Fibroblast of pulmonary artery (primary cell): ENCODE measurements at regions not wholly inside any gene's neighbourhood (a gene's known extent, or its start where the extent isn't known, plus 50 kb on each side); places are given as distances from the start of the nearest gene placed in this dataset.
"Not testable (repeated sequence)": the region's sequence is repeated elsewhere in the genome, so short reads cannot be mapped to it uniquely, and the experiment has no call there.

Experiments
- DNase-seq: peaks from one replicate; pipeline ENCODE4 v3.0.0-alpha.2; 2010; ENCODE audit warnings: low read depth
- H3K4me3 ChIP-seq: replicated peaks from 2 replicates; pipeline ENCODE4 v1.5.1; 2011; ENCODE audit warnings: low read depth, mild to moderate bottlenecking, control low read depth, low read length, moderate library complexity
- TF ChIP-seq, protein P1 (sequence below): IDR thresholded peaks from 2 replicates; pipeline ENCODE4 v1.5.1; 2011; ENCODE audit warnings: mild to moderate bottlenecking, control low read depth, low read length, inconsistent platforms; ENCODE audit errors: missing control alignments

DNA sequence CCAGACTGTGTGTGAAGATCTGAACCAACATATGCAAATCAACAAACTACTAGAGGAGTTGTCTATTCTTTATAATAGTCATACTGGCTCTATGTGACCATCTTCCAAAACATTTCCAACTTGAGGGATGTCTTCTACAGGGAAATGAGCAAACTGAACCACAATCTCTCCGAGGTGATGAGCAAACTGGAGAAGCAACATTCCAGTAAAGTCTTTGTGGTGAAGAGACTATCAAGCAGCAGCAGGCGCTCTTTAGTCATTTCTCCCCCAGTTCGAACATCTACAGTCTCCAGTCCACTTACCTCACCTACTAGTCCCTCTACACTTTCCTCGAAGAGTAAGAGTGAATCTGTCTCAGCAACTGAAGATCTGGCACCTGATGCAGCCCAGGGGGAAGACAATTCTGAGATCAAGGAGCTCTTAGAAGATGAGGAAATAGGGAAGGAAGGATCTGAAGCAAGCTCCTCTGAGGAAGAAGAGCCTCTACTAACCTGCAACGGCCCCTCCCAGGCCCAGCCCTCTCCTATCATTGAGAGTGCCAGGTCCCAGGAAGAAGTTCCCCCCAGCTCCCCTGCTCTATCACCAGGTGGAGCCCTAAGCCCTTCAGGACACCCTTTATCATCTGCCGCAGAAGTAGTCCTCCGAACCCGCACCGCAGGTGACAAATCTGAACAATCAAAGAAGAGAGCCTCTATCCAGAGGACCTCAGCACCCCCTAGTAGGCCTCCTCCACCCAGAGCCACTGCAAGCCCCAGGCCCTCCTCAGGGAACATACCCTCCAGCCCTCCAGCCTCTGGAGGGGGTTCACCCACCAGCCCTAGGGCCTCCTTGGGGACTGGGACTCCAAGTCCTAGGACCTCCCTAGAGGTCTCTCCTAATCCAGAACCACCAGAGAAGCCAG is 98.1 kb downstream of the HNRNPD start:
- DNase-seq = no peak
- H3K4me3 ChIP-seq = no peak overlapping the region
- TF ChIP-seq, protein P1, sequence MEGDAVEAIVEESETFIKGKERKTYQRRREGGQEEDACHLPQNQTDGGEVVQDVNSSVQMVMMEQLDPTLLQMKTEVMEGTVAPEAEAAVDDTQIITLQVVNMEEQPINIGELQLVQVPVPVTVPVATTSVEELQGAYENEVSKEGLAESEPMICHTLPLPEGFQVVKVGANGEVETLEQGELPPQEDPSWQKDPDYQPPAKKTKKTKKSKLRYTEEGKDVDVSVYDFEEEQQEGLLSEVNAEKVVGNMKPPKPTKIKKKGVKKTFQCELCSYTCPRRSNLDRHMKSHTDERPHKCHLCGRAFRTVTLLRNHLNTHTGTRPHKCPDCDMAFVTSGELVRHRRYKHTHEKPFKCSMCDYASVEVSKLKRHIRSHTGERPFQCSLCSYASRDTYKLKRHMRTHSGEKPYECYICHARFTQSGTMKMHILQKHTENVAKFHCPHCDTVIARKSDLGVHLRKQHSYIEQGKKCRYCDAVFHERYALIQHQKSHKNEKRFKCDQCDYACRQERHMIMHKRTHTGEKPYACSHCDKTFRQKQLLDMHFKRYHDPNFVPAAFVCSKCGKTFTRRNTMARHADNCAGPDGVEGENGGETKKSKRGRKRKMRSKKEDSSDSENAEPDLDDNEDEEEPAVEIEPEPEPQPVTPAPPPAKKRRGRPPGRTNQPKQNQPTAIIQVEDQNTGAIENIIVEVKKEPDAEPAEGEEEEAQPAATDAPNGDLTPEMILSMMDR = no peak

DNA sequence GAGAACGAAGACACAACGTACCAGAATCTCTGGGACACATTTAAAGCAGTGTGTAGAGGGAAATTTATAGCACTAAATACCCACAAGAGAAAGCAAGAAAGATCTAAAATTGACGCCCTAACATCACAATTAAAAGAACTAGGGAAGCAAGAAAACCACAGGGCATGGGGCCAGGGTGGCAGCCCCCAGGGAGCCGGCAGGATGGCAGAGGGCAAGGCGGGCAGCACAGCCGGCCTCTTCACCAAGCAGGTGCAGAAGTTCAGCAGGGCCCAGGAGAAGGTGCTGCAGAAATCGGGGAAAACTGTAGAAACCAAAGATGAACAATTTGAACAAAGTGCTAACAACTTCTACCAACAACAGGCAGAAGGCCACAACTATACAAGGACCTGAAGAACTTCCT is 99.1 kb downstream of the HNRNPD start:
- DNase-seq, H3K4me3 ChIP-seq: not testable (repeated sequence)

DNA sequence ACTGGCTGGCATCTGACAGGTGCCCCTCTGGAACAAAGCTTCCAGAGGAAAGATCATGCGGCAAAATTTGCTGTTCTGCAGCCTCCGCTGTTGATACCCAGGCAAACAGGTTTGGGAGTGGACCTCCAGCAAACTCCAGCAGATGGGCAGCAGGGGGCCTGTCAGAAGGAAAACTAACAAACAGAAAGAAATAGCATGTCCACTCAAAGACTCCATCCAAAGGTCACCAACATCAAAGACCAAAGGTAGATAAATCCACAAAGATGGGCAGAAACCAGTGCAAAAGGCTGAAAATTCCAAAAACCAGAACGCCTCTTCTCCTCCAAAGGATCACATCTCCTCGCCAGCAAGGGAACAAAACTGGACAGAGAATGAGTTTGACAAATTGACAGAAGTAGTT is 101.3 kb downstream of the HNRNPD start:
- DNase-seq, H3K4me3 ChIP-seq: not testable (repeated sequence)

DNA sequence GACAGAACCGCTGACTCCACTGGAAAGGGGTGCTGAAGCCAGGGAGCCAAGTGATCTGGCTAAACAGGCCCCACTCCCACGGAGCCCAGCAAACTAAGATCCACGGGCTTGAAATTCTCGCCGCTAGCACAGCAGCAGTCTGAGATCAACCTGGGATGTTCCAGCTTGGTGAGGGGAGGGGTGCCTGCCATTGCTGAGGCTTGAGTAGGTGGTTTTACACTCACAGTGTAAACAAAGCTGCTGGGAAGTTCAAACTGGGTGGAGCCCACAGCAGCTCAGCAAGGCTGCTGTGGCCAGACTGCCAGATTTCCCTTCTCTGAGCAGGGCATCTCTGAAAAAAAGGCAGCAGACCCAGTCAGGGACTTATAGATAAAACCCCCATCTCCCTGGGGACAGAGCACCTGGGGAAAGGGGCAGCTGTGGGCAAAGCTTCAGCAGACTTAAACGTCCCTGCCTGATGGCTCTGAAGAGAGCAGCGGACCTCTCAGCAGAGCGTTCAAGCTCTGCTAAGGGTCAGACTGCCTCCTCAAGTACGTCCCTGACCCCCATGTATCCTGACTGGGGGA is 101.8 kb downstream of the HNRNPD start:
- not testable (repeated sequence) for H3K4me3 ChIP-seq, DNase-seq

DNA sequence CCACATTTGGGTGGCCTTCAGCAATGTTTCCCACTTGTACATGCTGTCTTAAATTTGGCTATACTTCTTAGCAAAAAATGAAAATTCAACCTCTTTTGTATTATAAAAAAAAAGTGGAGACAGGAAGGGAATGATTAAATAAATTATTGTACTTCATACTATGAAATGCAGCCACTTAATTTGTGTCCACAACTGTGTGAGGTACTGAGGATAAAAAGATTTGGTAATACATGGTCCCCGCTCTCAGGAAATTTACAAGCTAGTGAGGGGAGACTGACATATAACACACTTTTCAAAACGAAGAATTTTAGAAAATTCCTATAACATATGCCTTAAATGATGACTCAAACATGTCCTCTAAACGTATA is 105.0 kb downstream of the HNRNPD start:
- no peak for DNase-seq
- TF ChIP-seq, protein P1 = no peak
- H3K4me3 ChIP-seq = no peak overlapping the region

DNA sequence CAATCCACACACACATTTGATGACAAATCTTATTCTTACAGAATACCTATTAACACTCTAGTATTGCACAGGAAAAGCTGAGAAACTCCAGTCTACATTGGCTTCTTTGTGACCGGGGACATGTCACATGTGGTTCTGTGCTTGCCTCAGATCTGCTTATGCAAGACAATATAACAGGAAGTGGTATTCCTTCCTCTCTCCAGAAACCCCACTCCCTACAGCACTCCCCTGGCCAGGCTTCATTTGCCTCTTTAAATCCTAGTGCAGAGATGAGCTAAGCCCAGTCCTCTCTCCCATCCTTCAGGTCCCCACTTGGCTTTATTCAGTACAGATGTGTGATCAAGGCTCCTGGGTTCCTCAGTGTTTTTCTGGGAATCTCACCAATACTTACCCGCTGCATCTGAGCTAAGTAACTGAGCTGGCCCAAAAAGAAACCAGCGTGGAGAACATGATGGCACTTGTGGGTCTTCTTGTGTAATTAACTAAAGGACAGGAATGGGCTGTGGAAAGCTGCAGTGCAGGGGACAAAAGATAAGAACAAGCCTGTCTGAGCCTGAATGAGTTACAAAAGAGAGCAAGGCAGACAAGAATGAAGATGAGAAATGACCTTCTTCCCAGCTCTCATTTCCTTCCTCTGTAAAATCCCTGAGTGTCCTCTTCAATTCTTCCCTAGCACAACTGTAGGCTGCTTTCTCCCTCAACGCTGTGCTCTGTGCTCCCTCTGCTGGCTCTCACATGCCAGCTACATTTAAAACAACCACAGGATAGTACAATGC is 105.6 kb downstream of the HNRNPD start:
- DNase-seq = peak; percentile 69
- no peak overlapping the region for H3K4me3 ChIP-seq
- TF ChIP-seq, protein P1 = peak; percentile 94

DNA sequence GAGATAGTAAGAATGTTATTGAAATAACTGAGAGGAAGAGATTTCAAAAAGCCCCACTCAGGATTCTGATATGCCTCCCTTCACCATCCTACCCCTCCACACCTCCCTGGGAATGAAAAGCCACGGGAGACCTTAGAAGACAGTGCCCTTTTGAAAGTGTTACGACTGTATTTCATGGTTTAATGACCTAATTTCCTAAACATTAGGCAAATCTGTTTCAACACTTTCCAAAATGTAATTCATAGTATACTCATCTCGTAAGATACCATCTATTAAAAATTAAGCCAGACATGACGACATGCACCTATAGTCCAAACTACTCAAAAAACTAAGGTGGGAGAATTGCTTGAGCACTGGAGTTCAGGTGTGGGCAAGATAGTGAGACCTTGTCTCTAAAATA is 106.3 kb downstream of the HNRNPD start:
- TF ChIP-seq, protein P1 = no peak
- no peak for DNase-seq
- no peak overlapping the region for H3K4me3 ChIP-seq

DNA sequence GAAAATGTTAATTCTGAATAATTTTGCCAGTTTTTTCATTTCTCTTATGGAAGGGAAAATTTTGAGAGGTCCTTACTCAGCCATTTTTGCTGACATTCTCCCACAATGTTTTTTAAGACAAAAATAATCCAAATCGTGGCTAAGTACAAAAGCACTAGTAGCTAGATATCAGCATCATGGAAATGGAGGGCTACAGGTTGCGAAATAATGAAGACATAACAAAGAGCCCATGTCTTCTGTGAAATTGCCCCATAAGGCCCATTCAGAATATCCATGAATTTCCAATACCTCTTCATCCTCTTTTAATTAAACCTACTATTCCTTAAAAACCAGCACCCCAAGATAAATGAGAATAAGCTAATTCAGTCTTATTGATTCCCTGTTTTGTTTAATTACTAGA is 107.4 kb downstream of the HNRNPD start:
- TF ChIP-seq, protein P1 = no peak
- no peak for DNase-seq
- no peak overlapping the region for H3K4me3 ChIP-seq
